Ovary (tissue), 7 donors: ENCODE measurements at regions not wholly inside any gene's neighbourhood (a gene's known extent, or its start where the extent isn't known, plus 50 kb on each side); places are given as distances from the start of the nearest gene placed in this dataset.

Experiments
- DNase-seq, 5 donors: peaks; one replicate each; pipeline ENCODE4 v3.0.0-alpha.2; 2019 to 2020
- H3K27ac ChIP-seq, 2 donors: fragments of 200-600 bp; one replicate each; pipeline versions ENCODE4 v1.5.1 to v1.8.0; 2019 to 2022
- H3K27me3 ChIP-seq: fragments of 200-600 bp; one replicate; pipeline ENCODE4 v1.8.0; 2022
- H3K36me3 ChIP-seq: fragments of 200-600 bp; sonication (generic); one replicate; pipeline ENCODE4 v1.5.1; 2019
- H3K4me1 ChIP-seq: one replicate; pipeline ENCODE4 v1.8.1; 2013; ENCODE audit warnings: mild to moderate bottlenecking, moderate library complexity; ENCODE audit not compliant: insufficient read depth
- H3K4me3 ChIP-seq: fragments of 200-600 bp; sonication (generic); one replicate; pipeline ENCODE4 v1.5.1; 2017
- H3K9me3 ChIP-seq, 2 donors: fragments of 200-600 bp in 1 of 2; sonication (generic) in 1 of 2; one replicate each; pipeline versions ENCODE4 v1.5.1 to v1.8.1; 2013 to 2019; ENCODE audit warnings: mild to moderate bottlenecking in 1 of 2, moderate library complexity in 1 of 2
- CTCF ChIP-seq, 3 donors: fragments of 450-650 bp in 2 of 3; fragments of 200-600 bp in 1 of 3; IDR thresholded peaks; one replicate each; pipeline versions ENCODE4 v1.5.1 to v1.8.0; 2016 to 2022; ENCODE audit warnings: antibody characterized with exemption in 3 of 3, mild to moderate bottlenecking in 1 of 3
- EP300 ChIP-seq: sonication (generic); formaldehyde crosslinking; IDR thresholded peaks from one replicate; pipeline ENCODE4 v1.6.1; 2017; ENCODE audit warnings: antibody characterized with exemption
- POLR2A ChIP-seq: fragments of 450-650 bp; IDR thresholded peaks from one replicate; pipeline ENCODE4 v1.6.1; 2017; ENCODE audit warnings: antibody characterized with exemption, mild to moderate bottlenecking, moderate library complexity
- WGBS, 3 donors: extraction: QIAGEN DNeasy Blood & Tissue Kit in 1 of 3; methylation state at CpG; one replicate each; pipeline versions ENCODE4 v1.1.5 to v1.1.7; 2013 to 2017; 5-methylcytosine and 5-hydroxymethylcytosine counted together
- intact Hi-C, 4 donors: fragments of 100-400 bp; cut with DNase I; formaldehyde crosslinking; loops; one replicate each; pipeline versions ENCODE4 v1.11.0 to v1.15.1; 2022 to 2023
- donor health status: DM: no; HTN: no; CAD: no; lungs with moderate emphysema.
- donor health status: DM: no; HTN: no; CAD: no.
- donor health status: Bipolar disorder and iron deficiency.
- donor health status: DM: no; HTN: no; CAD: no.
- donor health status: DM: yes; HTN: yes; CAD: no.

GRCh38 chr1:187146388-187146787 lies 317.6 kb downstream of the PLA2G4A start:
- intact Hi-C loops, result no loop called here
- Histone ChIP-seq H3K27ac (no peak overlapping the region), H3K9me3 (no peaks in the 10 kb centered on the region), H3K27me3 (no peaks in the 10 kb centered on the region), H3K4me3 (no peak overlapping the region), H3K4me1 (no peaks in the 10 kb centered on the region), H3K36me3 (no peaks in the 10 kb centered on the region)
- no peak for TF ChIP-seq CTCF (IDR thresholded peaks at IDR 0.05)
- no peak for TF ChIP-seq POLR2A
- TF ChIP-seq EP300, result no peak
- no peak for DNase-seq
- WGBS, 3 donors, result 0 to 72% (median 24%) methylated on average over 1 of the region's 1 CpG

DNA sequence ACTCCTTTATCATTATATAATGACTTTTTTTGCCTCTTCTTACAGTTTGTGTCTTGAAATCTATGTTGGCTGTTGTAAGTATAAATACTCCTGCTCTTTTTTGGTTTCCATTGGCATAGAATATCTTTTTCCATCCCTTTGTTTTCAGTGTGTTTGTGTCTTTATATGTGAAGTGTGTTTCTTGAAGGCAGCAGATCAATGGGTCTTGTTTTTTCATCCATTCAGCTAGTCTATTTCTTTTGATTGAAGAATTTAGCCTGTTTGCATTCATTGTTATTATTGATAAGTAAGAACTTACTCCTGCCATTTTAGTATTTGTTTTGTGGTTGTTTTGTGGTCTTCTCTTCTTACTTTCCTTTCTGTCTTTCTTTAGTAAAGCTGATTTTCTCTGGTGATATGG lies 322.8 kb downstream of the PLA2G4A start:
- Histone ChIP-seq H3K4me1 (no peaks in the 10 kb centered on the region), H3K27ac (no peak overlapping the region), H3K27me3 (no peaks in the 10 kb centered on the region), H3K9me3 (no peaks in the 10 kb centered on the region), H3K4me3 (no peak overlapping the region), H3K36me3 (no peaks in the 10 kb centered on the region)
- no peak for DNase-seq
- intact Hi-C loops, result no loop called here
- no peak for TF ChIP-seq POLR2A

DNA sequence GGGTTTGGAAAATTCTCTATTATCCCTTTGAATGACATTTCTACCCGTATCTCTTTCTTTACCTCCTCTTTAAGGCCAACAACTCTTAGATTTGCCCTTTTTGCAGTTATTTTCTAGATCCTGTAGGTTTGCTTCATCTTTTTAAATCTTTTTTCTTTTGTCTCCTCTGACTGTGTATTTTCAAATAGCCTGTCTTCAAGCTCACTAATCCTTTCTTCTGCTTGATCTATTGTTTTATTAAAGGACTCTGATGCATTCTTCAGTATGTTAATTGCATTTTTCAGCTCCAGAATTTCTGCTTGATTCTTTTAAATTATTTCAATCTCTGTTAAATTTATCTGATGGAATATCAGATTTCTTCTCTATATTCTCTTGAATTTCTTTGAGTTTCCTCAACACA lies 324.3 kb downstream of the PLA2G4A start:
- intact Hi-C loops, result no loop called here

GRCh38 chr1:187157115-187157514 lies 328.4 kb downstream of the PLA2G4A start:
- no peak for DNase-seq
- no peaks in the 10 kb centered on the region for H3K9me3 ChIP-seq
- H3K27ac ChIP-seq, result no peak overlapping the region
- no peak overlapping the region for H3K4me3 ChIP-seq
- TF ChIP-seq EP300 (no peak), CTCF (IDR thresholded peaks at IDR 0.05) (no peak), POLR2A (no peak)
- no peaks in the 10 kb centered on the region for H3K27me3 ChIP-seq
- 70 to 73% (median 71%) methylated on average over 1 of the region's 1 CpG for WGBS, 3 donors
- no peaks in the 10 kb centered on the region for H3K4me1 ChIP-seq
- intact Hi-C loops, result no loop called here
- no peaks in the 10 kb centered on the region for H3K36me3 ChIP-seq

More for the DNA sequence above, 324.3 kb downstream of the PLA2G4A start:
- Histone ChIP-seq H3K9me3 (no peaks in the 10 kb centered on the region), H3K4me1 (no peaks in the 10 kb centered on the region), H3K4me3 (no peak overlapping the region), H3K36me3 (no peaks in the 10 kb centered on the region), H3K27ac (no peak overlapping the region), H3K27me3 (no peaks in the 10 kb centered on the region)
- DNase-seq, result no peak
- no peak for TF ChIP-seq CTCF (IDR thresholded peaks at IDR 0.05)
- no peak for TF ChIP-seq POLR2A
- TF ChIP-seq EP300, result no peak
- 0 to 98% (median 48%) methylated on average over 1 of the region's 1 CpG for WGBS, 3 donors

GRCh38 chr1:187157552-187157951 lies 328.8 kb downstream of the PLA2G4A start:
- intact Hi-C loops, result no loop called here
- WGBS, 3 donors, result 61 to 72% (median 71%) methylated on average over 2 of the region's 2 CpGs

More at GRCh38 chr1:187157552-187157951, 328.8 kb downstream of the PLA2G4A start:
- TF ChIP-seq CTCF (IDR thresholded peaks at IDR 0.05), result no peak
- no peak for TF ChIP-seq EP300
- no peak overlapping the region for H3K27ac ChIP-seq
- no peaks in the 10 kb centered on the region for H3K27me3 ChIP-seq
- H3K4me3 ChIP-seq, result no peak overlapping the region
- no peaks in the 10 kb centered on the region for H3K4me1 ChIP-seq
- H3K36me3 ChIP-seq, result no peaks in the 10 kb centered on the region
- no peak for DNase-seq
- no peaks in the 10 kb centered on the region for H3K9me3 ChIP-seq
